ENCODE measurements at regions not wholly inside any gene's neighbourhood (a gene's known extent, or its start where the extent isn't known, plus 50 kb on each side); places are given as distances from the start of the nearest gene placed in this dataset.

DNA sequence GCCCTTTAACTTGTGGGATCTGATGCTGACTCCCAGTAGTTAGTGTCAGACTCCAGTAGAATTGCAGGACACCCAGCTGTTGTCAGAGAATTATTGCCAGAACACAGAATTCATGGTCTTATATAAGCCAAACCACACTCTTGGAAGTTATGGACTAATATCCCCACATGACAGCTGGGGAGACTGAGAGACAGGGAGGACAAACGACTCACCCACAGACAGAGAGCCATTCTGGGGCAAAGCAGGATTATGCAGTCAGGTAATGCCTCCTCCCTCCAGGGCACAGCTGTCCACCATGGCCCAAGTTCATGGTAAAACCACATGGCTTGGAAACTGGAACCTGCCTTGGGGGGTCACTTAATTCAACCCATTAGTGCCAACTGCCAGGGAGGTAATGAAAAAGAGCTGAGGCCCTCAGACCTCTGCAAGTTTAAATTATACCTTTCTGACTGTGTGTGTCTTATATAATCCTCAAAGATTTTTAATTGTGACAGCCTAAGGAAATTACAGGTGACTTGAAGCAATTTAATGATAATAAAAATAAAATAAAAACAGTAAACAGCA lies 299.5 kb downstream of the BUD13 start:
- no peak for DNase-seq (ENCODE audit: low spot score)

DNA sequence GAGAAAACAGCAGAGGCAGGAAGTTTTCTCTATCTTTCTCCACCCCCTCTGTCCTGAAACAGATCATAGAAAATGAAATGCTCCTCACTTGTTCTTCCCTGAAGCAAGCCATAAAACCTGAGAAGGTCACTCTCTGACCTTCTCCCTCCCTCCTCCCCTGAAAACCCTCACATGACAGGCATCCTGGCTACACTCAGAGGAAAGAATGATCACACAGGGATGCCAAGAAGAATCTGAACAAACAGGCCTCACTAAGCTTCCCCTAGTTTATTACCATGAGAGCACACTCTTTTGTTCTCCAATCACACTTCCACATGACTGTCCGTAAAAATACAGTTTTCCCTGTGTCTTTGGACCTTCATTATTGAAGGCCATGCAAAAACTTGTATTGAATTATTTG lies 300.1 kb downstream of the BUD13 start:
- DNase-seq (ENCODE audit: low spot score) = no peak

DNA sequence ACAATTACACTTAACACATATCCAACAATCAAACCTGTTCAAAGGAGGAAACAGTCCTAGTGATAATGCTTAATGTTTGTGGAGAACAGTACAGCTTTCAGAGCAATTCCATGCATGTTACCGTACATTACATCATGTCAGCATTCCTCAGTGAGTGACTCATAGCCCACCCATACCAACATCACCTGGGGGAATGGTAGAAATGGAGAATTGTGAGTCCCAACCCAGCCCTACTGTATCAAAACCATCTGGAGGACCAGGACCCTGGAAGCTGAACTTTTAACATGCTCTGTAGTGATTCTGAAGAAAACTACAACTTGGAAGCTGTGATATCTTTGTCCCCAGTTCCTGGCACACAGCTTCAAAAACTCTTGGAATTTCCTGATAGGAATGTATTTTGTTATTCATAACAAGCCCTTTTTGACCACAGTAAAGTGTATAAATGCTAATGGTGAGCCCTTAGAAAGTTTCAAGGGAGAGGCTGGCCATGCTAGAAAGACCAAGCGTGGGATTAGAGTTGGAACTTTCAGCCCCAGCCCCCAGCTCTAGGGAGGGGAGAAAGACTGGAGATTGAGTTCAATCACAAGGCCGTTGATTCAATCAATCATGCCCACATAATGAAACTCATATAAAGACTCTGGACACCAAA lies 301.1 kb downstream of the BUD13 start:
- peak; percentile 46 for DNase-seq (ENCODE audit: low spot score)

DNA sequence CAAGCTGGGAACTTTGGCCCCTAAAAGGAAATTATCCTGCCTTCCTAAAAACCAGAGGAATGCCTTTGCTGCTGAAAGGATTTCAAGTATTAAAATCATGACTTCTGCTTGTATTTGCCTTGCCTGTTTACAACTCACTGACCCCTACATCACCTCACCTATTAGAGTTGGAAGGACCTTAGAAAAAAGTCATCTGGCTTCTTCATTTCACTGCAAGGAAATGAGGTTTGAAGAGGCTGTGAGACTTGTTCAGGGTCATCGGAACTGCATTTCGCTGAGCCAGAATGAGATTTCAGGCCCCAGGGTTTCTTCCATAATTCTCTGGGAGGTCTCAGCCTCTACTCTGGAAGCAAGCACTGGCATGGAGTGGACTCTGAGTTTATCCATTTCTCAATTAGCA lies 304.1 kb downstream of the BUD13 start:
- DNase-seq (ENCODE audit: low spot score) = no peak

DNA sequence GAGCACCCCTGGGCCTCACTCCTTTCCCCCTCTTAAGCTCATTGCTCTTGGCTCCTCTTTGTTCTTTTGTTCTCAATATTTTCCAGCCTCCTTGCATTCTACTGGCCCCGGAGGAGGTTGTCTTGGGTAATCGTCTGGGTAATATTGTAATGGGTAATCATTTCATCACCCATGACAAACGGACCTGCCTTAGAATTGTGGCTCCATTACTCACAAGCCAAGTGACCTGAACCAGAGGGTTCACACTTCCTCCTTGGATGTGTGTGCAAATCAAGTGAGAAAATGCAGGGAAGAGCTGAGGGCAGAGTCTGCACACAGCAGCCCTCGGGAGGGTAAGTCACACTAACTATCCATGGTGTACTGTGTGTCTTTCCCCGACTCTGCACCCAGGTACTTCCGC lies 305.0 kb downstream of the BUD13 start:
- no peak for DNase-seq (ENCODE audit: low spot score)

DNA sequence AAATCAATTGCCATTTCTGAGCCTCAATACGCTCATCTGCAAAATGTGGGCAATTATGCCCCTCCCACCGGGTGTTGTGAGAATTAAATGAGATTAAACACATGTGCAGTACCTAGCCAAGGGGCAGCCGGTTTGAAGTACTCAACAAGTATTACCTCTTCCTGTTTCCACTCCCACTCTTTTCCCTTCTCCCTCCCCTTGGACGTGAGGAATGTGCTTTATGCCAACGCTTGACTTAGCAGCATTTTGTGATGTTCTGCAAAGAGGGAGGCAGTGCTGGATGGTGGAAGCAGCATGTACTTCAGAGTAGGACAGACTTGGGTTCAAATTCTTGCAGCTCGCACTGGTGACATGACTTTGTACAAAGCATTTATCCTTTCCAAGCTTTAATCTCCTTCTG lies 306.0 kb downstream of the BUD13 start:
- no peak for DNase-seq (ENCODE audit: low spot score)

DNA sequence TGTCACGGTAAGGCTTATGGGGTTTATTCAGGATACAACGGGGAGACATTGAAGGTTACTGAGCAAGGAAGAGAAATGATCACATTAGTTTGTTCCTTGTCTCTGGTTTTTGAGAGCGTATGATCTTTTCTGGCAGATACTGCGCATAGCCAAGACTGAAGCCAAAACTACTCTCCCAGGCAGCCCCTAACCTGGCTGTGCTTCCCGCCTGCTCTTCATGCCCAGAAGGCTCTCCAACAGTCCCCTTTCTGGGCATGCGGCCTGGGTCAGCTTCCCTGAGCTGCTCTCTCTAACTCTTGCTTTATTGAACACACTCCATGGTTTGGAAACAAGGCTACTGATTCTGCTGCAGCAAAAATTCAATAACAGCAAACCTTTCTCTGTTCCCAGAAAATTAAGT lies 306.6 kb downstream of the BUD13 start:
- no peak for DNase-seq (ENCODE audit: low spot score)

DNA sequence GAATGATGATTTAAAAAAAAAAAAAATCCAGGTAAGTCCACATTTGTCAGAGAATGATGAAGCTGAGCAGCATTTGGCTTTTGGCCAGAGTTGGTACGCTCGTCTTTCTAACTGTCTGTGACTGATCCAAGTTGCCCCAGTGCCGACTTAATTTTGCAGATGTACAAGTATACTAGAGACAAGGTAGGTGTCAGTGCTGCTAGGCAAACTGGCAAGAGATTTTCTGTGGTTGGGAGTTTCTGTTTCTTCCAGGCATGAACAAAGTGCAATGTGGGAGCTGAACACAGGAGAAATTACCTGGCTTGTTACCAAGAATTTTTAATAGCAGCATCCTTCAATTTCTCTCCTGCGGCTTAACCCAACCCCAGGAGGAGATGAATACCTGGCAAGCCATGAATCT lies 307.7 kb downstream of the BUD13 start:
- DNase-seq (ENCODE audit: low spot score) = no peak

DNA sequence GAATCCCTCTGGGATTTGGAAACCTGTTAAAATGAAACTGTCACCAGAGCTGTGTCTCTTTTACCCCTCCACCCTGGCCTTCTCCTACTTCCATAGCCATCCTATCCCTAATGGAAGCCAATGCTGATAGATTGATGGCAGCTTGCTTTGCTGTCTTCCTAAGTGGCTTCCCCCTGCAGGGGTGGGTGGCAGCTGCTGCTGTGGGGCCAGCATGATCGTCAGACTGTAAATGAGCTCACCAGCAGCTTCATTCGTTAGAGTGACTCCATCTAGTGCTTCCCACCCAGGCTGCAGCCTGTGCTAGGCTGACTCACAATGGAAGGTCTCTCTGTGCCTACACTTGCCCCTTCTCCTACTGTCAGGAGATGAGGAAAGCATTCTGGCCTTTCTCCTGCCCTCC lies 311.0 kb downstream of the BUD13 start:
- no peak for DNase-seq (ENCODE audit: low spot score)

DNA sequence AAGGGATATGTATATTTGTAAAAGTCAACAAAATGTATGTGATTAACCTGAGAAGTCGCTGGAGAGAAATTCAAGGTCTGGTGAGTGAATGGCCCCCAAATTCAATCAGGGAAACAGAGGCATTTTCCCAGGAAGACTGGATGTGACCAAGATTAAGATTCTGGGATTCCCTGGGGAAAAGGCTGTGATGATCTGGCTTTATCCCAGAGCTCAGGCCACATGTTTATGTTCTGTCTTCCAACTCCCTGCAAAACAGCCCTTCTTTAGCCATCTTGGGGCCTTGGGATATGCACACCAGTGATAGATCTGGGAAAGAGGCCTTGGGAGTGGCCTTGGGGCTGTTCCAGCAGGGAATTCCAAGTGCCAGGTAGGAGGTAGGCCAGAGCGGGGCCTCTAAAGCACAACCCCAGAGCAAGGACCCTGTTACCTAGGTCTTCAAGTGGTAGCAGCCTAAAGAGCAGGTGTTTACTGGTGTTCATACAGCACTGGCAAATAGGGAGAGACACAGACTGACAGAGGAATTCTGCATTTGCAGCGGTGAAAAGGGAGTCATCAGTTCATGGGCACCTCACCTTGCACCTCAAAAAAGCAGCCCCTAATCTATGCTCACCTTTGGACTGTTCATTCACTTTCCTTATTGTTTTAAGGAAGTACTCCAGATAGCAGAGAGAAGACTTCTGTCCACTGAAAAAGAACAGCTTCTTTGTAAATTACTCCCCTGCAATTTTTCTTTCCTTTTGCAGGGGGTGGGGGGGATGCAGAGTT lies 312.4 kb downstream of the BUD13 start:
- DNase-seq (ENCODE audit: low spot score) = no peak

DNA sequence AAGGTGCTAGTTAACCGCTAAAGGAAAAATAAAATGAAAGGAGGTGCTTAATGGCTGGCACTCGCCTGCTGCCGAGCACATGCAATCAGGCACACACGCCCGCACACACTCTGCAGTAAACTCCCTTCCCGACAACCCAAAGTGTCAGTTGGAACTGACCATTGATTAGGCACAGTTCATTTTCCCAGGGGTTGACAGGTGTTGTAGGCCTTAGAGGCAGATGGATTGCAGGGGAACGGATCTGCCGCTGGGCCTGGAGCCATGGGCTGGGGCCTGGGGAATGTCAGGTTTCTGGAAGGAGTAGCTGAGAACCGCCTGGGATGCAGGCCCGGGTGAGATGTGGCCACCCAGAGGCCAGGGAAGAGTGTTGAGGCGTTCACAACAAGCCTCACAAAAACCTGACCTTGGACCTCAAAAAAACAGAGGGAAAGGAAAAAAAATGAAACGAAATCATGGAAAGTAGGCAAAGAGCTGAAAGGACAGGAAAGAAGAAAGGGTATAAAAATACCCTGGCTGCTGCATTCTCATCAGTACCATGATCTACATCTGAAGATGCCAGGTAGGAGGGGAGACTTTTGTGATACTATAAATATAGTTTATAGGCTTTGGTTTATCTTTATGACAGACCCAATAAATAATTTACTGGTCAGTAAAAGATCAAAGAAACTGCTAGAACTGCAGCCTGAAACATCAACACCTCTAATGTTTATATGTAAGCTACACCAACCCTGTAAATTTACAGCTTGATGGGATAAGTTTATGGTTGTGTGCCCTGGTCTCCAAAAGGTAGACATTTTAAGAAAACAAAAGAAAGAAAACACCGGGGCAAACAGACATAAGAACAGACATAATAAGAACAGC lies 313.4 kb downstream of the BUD13 start:
- no peak for DNase-seq (ENCODE audit: low spot score)

DNA sequence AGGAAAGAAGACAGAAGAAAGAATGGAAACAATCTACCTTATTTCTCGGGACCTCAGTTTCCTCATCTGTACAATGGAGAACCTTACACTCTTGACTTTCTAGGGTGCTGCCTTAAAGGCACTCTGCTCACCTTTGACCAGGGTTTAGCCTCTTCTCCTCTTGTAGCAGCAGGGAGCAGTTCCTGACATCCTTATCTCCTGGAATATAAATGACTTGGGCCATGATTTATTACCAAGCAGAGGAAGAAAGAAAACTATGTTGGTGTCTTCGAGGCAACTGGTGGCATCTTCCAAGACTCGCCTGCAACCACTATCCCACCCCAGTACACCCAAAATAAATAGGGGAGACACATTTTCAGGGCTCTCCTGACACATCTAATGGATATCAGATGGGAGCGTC lies 314.2 kb downstream of the BUD13 start:
- DNase-seq (ENCODE audit: low spot score) = no peak

DNA sequence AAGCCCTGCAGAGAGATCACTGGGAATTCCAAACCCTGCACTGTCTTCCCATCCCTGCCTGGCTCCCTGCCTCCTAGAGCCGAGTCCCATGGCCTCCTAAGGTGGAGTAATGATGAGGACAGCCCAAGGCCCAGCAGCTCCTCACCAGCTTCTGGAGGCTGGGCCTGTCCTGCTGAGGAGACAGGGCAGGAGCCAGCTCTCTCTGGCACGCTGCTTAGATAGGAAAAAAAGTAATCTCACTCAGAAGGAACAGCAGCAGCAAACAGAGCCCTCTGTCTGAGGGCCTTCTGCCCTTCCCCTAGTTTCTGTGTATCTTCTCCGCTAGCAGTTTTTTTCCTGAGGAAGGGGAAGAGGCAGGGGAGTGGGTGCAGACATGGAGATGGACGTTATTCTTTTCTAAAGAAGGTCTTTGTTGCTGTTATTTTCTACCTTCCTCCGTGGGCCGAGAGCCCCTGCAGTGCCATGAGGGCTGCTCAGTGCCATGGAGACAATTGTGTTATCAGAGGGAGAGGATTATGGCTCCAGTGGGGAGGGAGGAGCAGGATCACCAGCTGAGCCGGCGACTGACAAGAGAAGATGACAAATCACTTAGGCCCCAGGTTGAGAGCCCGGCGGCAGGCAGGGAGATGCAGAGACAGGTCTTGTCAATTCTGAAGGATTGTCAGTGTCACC lies 315.3 kb downstream of the BUD13 start:
- DNase-seq (ENCODE audit: low spot score) = no peak

DNA sequence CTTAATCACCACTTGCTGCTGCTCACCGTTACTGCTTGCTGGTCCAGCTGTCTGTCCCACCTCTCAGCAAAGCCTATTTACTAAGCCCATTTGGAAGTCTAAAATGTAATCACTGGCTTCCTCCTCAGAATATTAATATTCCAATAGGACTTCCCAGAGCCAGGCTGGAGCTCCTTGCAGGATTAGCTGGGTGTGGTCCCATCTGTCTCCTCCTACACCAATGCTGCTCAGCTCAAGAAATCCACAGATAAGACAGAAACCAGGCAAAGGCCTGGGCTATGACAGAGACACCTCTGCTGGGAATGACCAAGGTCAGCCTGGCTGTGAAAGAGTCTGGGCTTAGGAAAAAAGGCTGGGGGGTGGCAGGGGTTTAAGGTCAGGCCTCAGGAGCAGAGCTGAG lies 317.8 kb downstream of the BUD13 start:
- no peak for DNase-seq (ENCODE audit: low spot score)

DNA sequence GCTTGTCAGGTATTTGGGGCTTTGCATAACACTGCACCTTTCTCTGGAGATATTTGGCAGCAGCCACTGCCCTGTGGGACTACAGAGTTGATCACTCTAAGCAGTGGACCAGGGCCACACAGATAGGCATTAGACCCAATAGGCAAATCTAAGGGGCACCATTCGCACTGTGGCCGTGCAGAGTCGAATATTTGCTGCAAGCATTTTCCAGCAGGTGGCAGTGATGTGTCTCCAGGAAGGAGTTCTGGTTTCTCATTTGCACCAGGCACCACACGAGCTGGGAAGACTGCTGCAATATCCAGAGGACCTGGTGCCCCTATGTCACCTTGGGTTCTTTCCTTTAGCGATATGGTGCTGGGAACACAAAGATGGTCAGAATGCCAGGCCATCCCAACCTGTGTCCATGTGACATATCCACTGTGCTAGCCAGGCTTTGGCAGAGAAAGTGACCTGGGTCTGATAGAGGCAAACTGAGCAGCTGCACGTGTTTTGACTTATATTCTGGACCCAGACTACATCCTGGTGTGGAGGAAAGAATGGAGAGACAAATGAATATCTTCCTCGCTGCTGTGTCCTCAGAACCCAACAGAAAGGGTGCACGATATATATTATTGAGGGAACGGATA lies 318.7 kb downstream of the BUD13 start:
- peak; percentile 21 for DNase-seq (ENCODE audit: low spot score)

DNA sequence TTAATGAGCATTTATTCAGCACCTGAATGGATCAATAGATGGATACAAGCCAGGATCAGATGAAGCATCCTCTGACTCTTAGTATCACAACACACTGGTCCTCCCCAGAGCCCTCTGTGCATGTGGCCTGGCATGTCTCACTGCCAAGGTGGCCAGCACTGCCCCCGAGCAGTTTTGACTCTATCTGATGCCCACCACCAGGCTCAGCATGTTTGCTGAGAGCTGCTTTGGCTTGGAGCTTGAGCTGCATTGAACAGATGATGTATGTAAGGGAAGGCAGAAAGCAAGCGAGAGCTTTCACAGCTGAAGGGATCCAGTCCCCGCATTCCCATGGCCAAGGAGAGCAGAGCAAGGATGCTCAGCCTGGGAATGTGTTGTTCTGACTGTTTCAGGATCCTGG lies 320.3 kb downstream of the BUD13 start:
- DNase-seq (ENCODE audit: low spot score) = no peak

DNA sequence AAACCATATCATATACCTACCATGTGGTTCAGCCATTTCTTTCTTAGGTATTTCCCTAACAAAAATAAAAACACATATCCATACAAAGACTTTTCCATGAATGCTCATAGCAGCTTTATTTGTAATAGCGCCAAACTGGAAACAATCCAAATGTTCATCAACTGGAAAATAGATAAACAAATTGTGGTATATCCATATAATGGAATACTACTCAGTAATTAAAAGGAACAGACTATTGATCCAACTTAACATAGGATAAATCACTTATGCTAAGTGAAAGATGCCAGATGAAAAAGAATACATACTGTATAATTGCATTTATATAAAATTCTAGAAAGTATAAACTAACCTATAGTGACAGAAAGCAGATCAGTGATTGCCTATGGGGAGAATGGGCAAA lies 323.3 kb downstream of the BUD13 start:
- no peak for DNase-seq (ENCODE audit: low spot score)

DNA sequence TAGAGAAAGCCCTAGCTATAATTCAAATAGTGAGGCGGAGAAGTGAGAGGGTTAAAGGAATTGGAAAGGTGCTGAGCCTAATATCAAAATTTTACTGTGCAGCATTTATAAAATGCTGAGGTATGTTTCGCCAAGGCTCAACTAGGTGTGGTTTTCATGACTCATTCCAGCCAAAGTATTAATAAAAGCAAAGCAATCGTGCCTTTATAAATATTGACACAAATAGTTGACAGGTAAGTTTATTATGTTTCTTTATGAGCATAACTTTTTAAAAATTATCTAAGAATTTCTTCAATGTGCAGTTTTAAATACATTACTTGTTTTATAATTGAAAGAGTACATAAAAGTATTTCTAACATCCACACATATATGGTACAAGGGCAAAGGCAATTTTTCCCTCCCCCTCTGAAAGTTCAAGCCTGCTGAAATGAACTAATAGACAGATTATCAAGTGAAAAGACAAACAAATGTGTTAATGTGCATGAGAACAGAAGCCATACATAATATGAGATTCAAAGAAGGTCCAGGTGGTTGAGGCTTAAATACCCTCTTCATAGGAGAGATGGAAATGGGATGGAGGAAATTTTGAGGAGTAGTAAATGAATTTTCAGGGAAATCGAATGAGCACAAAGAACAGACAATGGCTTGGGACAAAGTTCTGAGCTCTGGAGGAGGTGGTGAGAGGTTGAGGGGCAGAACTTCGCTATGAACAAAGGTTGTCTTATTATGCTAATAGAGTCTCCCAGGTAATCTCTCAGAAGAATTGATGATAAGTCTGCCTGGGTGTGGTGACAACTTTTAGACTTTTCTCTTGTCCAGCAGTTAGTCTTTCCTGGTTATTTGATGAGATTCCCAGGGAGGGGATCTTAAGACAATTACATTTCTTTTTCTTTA lies 326.5 kb downstream of the BUD13 start:
- no peak for DNase-seq (ENCODE audit: low spot score)

DNA sequence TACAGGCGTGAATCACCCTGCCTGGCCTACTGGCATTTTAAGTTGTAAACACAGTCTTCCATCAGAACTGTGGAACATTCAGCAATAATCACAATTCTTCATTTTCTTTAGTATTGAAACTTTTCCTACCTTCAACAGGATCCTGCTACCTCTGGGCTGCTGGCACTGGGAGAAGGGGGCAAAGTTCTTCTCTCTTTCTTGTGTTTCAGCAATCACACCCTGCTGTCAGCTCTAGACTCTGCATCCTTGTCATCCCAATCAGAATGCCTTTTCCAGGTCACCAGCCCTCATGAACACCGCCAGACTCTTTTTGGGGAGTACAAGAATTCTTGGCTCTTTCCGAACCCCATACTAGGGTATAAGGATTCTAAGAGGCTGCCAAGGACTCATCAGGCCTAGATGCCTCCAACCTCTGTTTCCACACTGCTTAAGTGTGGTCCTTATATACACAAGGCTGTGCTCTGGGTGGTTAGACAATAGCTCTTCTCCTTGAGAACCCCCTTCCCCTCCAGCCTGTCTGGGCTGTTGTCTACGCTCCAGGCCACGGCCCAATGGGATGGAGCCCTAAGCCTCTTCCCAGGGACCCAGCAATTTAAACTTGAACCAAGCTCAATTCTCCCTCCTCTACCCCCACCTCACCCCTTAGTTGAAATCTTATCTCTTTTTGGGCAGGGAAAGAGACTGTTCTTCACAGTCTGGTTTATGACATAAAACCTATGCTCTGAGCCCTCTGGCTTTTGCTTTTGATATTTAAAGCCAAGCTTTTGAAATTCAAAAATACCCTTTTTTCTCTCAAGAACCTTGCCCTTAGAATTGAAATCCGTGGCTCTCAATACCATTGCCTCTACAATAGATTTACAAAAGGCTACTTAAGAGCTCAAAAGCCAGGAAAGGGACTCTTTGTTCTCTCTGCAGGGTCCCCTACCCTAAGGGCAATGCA lies 327.4 kb downstream of the BUD13 start:
- no peak for DNase-seq (ENCODE audit: low spot score)

Data from H4 (cell line).